CD4-positive, alpha-beta T cell treated with Interleukin-4 for 4 hours (primary cell): ENCODE measurements at regions not wholly inside any gene's neighbourhood (a gene's known extent, or its start where the extent isn't known, plus 50 kb on each side); places are given as distances from the start of the nearest gene placed in this dataset.

ENCODE experiments used
- DNase-seq: peaks from one replicate; pipeline ENCODE4 v3.0.0-alpha.2; 2020

DNA sequence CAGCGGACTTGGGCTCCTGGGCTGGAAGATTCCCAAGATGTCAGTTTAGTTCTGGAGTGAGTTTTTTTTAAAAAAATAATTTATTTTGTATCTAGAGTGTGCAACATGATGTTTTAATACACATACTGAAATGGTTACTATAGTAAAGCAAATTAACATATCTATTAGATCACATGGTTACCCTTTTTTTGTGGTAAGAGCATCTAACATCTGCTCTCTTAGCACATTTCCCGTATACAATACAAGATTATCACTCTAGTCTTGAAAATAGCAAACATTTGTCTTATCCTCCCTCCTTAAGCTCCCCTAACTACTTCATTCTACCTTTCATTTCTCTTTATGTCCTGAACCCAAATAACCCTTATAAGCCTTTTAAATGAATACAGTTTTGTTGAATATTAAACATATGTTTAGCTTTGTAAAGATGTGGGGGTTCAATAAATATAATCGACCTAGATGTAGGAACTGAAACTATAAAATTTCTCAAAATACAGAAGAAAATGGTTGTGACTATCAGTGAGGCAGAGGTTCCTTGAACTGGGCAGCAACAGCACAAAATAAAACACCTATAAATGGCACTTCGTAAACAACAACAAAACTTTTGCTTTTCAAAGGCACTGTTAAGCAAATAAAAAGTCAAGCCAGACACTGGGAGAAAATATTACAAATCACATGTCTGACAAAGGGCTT, 466.6 kb downstream of the FGF9 start:
- no peak for DNase-seq

DNA sequence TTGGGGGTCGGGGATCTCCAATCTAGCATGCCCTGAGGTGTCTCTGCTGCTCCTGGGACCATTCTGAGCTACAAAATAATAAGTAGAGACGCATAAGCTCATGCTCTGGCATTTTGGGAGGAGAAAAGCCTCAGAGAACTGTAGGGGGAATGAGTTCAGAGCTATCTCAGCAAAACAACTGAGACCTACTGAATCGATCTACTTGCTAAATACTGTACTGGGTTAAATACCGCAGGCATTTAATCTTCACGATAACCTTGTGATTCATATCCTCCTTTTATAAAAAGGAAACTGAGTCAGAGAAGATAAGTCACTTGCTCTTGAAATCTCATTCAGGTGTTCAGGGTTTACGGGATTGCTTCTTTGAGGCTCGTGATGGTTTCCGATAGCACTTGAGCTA, 468.1 kb downstream of the FGF9 start:
- no peak for DNase-seq

DNA sequence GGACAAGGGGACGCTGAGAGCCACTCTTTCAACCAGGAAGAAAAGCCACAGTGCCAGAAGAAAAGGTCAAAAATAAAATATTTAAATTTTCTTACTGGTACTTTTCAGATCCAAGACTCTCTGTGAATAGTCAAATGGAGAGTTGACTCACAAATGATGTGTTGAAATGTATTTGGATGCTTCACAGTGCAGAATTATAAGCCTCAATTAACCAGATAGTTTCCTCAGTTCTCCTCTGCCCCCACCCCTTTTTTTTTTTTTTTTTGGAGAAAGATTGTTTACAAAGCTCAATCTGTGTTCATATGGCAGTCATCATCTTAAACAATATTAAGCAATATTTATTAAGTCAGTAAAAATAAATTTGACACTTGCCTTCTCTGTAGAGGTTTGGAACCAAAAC, 470.8 kb downstream of the FGF9 start:
- no peak for DNase-seq

DNA sequence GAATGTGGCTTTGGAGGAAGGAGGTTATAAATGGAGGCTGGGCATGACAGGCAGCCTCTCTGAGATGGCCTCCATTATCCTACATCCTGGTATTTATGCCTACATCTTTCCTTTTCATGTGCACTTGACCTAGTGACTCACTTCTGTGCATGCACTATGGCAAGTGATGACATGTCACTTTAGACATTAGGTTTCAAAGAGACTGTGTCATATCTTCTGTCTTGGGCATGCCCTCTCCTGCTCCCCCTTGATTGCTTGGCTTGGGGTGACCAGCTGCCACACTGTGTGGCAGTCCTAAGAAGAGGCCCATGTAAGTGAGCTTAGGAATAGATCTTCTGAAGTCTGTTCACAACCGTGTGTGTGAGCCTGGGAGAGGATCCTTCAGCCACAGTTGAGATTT, 472.8 kb downstream of the FGF9 start:
- no peak for DNase-seq

DNA sequence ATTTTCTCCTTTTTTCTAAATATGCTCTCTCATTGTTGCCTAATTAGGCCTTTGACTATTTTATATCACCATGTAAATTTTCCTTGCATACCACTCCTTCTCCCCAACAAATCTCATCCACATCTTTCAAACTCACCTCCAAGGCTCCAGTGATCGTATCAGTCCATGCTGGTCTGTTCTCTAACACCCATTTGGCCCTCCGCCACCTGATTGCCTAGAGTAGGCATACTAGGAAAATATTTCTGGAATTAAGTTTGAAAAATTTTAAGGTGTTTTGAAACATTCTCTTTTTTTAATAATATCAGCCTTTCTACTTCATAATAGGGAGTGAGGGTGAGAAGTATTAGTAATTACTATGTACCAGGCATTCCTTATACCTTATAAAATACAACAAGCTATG, 473.9 kb downstream of the FGF9 start:
- no peak for DNase-seq

DNA sequence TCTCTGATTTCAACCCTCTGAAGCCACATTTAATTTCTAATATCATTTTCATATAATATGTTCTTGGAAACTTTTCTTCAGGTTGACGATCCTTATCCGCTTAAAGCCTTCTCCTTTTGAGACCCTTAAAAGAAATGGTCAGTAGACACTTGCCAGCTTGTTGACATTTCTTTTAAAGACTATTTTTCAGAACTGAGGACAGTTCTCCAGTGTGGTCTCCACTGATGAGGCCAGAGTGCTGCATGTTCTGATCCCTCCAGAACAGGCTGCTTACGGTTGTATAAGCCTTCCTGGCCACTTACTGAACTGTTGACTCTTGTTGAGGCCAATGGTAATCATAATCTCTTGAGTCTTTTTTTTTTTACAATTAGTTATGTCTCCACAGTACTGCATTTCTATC, 477.3 kb downstream of the FGF9 start:
- no peak for DNase-seq

DNA sequence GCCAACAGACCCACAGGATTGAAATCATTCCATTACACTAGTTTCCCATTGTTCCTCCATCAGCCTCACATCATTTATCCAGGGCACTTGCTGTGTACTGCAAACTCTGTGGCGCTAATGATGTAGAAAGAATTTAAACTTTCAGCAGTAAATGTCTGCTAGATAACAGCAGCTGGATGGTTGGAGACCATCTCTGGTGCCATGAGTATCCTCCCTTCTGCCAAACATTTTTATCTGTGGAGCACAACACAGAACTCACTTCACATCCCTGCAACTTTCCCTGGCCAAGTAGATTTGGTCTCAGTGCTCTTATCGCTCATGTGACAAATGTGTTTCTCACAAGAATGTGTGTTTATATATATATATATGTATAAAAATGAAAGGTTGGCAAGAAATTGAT, 481.9 kb downstream of the FGF9 start:
- DNase-seq: no peak

DNA sequence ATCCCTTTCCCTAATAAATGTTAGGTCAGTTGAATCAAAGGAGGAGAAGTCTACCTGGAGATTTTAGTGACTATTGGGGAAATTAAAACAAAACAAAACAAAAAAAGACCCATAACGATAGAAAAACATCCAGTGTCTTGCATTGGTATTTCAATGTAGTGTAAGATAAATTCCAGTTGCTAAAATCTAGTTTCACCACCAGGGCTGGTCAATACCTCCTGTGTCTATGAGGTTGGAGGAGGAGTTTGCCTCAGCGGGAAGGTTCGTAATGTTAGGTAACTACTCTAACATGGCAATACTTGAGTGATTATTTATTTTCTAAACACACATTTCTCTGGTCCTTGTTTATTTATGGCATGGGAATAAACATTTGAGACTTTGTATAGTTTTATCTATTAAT, 483.2 kb downstream of the FGF9 start:
- DNase-seq: no peak

DNA sequence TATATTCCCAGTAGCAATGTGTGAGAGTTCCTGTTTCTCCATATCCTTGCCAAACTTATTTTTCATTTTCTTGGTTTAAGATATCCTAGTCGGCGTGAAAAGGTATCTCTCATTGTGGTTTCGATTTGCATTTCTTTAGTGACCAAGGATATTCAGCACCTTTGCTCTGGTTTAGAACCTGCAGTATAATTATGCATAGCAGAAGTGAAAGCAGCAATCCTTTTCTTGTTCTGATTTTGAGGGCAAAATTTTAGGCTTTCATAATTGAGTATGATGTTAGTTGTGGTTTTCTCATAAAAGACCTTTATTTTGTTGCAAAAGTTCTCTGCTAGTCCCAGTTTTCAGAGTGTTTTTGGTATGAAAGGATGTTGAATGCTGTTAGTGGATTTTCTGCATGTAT, 491.0 kb downstream of the FGF9 start:
- peak; percentile 5 for DNase-seq

DNA sequence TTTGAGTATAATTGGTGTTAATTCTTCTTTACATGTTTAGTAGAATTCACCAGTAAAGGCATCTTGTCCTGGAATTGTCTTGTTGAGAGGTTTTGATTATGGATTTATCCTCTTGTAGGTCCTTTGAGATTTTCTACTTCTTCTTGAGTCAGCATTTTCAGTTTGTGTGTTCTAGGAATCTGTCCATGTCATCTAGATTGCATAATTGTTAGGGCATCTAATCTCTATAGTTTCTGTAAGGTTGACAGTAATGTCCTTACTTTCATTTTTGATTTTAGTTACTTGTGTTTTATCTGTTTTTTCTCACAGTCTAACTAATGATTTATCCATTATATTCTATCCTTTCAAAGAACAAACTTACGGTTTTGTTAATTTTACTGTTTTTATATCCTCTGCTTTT, 492.0 kb downstream of the FGF9 start:
- peak; percentile 6 for DNase-seq

DNA sequence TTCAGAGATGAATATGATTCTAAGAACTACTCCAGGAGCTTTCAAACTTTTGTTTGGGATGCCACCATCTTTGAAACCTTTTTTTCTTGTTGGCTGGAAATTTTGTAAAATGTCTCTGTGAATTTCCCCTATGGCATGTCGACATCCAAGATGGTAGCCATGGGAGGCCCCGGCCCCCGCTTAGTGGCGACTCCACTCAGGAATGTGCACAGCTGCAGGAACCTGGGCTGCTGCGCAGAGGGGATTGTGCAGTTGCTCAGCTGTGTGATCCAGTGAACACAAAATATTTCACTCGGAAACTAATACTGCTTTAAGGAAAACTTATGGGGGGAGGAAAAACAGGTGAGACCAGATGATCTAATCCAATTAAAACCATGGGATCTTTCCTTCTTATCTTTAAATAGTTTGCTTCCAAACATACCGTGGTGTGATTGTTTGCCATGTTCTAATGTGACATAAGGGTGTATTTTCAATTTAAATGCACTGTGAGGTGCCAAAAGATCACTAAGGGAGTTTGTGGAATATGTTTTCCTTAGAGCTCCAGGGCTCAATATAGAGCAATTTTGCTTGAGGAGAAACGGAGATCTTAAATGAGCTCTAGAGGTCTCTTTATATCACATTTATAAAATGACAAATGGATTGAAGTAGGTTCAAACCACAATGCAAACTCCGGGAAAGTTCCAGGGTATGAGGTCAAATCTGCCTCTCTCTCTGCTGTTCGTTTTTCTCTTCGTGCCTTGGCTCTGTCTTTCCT, 497.7 kb downstream of the FGF9 start:
- no peak for DNase-seq

DNA sequence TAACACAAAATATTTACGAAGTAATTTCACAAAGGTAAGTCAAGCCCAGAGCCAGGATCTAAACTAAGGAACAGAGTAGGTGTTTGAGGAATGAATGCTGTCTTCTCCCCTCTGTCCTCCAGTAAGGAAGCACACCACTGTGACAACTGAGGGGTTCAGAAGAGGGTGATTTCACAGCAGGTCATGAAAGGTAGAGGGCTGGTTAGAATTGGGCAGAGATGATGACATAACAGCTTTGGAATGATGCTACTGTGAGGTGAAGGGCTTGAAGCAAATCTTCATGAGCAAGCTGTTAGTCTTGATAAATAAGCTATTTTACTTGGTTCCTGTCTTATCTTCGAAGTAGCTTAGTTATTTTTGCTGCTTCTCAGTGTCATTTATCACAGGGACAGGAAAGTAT, 498.6 kb downstream of the FGF9 start:
- DNase-seq: no peak

DNA sequence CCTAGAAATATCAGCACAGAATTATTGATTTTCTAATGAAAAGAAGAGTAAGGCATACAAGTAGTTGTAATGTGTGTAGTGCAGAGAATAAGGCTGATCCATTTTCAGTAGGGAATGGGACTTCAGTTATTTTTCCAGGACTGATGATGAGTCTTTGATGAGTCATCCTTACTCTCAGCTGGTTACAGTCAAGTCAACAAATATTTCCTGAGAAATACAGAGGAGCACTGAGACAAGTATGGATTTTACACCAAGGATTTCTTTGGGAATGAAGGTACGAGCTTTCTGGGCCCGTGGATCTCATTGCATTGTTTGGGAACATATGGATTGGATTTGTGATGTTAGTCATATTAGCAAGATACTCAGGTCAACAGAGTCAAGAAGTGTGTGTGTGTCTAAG, 502.7 kb downstream of the FGF9 start:
- DNase-seq: no peak

DNA sequence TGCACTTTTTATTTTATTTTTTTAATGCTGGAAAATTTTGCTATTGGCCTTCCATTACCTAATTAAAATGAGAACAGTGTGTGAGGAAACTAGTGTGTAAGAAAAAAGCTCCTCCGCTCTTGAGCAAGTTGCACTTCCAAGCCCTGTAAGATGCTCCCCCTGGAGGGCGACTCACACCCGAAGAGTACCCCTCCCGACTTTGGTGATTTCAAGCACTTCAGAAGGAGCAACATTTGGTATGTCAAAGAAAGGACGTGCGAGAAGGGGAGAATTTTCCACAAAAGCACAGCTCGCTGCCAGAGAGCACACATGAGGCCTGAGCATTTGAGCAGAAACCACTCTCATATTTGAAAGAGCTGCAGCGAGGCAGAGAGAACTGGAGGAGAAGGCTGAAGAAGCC, 504.4 kb downstream of the FGF9 start:
- DNase-seq: no peak

DNA sequence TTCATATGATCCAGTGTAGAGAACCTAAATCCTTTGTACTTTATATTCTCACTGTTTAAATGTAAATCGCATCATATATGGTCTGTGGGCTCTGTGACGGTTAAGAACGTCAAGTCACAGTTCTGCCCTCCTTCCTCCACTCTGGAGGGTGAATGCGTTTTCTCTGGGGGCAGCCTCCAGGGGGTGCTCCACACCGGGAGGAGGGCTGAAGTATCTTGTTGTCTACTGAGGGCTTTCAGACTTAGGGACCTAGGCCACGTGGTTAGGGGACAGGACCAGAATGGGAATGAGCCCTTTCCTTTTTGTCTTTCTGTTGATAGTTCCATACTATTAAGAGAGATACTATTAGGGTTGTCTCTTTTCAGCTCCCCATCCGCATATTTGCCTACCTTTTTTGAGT, 504.9 kb downstream of the FGF9 start:
- no peak for DNase-seq

DNA sequence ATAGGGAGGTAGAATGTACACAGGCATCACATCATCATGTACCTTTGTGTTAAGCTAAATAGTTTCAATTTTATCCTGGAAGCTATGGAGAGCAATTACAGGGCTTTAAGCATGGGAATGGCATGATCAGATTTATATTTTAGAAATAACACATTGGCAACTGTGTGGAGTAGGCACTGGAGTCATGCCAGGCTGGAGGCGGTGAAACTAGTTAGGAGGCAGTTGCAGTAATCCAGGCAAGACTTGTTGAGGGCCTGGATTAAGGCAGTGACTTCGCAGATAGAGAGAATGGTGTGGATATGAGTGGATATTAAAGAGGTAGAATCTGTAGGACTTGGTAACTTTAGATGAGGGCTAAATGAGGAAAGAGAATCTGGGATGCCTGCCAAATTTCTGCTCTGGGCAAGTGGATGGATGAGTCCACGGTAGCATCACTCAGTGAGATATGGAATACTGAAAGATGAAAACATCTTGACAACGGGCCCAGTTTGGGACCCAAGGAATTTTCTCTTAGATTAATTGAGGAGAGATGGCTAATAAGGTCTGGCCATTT, 506.2 kb downstream of the FGF9 start:
- no peak for DNase-seq

DNA sequence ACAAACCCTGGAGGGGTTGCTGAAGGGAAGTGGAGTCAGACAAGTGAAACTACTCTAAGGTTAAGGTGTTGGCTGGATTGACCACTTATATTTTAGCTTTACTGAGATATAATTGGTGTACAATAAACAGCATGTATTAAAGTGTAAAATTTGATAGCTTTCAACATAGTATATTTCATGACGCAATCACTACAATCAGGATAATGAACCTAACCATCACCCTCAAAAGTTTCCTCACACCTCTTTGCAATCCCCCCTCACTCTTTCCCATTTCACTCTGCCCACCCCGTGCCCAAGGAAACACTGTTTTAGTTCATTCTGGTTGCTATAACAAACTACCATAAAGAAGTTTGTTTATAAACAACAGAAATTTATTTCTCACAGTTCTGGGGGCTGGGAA, 508.0 kb downstream of the FGF9 start:
- DNase-seq: no peak

DNA sequence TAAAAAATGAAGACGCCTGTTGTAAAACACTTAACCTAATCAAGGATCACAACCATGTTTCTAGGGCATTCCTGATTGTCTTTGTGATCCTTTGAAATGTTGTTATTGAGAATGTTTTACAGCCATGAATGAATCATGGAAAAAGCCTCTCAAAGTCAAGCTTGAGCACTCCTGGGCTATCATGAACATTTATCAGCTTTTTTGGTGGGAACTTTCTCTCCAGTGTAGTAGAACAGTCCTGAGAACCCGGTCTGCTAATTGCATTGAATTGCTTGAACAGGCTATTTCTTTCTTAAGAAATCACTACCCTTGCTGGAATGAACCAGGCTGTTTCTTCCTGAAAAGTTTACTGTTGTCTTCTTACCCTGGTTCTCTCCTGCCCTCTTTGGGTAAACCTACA, 516.5 kb downstream of the FGF9 start:
- no peak for DNase-seq

DNA sequence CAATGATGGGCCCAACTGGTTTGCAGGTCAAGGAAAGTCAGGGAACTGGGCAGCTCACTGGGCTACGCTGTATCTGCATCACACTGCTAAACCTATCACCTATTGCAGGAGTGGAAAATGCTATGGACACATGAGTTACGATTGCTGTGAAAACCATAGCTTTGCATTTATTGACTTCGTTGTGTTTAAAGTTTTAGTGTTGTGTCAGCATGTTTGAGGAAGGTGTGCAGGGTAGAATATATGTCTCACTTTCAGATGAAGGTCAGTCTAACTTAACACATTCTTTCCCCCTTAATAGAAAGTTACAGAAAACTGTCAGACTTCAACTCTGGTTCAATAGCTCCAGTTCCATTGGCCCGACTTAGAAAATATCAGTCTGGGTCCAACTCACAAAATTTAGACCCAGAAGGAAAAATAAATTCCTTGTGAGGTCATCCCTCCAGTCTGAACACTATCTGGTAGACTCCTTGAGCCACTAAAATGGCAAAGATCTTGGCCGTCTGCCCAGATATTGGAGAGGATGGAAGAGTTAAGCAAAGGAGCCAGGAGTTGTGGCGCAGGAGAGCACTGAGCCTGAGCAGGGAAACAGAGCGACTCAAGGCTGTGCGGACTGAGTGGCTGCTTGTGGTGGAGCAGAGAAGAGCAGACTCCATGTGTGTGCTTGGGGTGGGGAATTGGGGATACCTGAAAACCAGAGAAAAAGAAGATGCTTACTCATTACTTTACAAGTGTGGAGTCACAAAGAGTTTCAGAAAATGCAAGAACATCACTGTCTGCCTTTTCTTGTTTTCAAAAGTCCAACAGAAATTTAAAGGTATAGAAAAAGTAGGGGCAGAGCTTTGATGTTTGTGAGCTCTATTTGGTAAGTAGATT, 518.5 kb downstream of the FGF9 start:
- DNase-seq: no peak

DNA sequence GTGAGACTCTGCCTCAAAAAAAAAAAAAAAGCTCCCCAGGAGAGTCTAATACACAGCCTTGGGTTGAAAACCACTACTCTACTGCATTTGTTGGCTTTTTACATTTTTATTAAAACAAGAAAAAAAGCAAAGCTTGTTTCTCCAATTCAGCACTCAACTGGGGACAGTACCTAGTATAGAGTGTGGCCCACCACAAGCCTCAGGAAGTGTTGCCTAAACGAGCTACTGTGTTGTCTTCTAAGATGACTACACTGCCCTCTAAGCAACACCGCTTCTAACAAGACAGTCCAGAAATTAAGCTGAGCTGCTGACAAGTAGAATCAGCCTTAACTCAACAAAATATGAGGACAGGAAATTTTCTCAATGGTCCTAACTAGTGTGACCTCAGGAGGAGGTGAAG, 522.2 kb downstream of the FGF9 start:
- DNase-seq: no peak

DNA sequence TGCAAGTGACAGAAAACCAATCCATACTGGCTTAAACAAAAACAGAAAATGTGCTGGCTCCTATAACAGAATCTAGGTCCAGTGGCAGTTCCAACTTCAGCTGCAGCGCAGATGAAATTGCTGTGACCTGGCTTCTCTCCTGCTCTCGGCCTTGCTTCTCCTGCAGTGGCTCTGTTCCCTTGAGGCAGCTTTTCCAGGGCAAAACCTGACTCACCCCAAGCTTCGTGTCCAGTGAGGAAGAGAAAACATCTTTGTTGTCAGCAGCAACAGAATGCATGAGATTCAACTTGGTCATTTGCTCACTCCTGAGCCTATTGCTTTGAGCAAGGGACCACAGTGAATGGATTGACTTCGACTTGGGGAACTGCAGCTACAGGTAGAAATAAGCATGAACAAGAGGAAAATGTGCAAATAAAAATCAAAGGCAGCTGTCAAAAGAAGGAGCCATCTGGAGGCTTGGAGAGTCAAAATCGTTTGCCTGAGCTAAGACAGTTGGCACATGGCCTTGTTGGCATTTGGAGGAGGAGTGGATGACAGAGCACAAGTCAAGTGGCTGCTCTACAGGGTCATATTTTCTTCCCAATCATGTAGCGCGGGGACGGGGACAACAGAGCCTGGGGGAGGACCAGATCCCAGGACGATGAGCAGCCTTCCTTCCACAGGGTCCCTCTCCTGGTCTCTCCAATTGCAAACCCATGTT, 523.4 kb downstream of the FGF9 start:
- no peak for DNase-seq

DNA sequence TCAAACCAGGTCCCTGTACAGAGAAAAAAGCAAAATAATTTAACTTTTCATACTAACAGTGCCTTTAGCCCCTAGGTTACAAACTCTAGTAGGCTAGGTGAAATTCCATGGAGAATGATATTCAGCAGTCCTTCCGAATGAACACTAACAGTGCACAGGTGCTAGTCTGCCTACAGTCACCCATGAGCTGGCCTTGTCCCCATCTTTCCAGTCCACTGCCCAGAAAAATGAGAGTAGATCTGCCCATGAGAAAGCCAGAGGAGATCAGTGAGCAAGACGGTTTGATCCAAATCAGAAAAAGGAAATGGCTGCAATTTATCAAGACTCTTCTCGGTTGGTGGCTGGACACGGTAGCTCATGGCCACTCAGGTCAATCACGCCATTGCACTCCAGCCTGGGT, 524.9 kb downstream of the FGF9 start:
- DNase-seq: no peak

DNA sequence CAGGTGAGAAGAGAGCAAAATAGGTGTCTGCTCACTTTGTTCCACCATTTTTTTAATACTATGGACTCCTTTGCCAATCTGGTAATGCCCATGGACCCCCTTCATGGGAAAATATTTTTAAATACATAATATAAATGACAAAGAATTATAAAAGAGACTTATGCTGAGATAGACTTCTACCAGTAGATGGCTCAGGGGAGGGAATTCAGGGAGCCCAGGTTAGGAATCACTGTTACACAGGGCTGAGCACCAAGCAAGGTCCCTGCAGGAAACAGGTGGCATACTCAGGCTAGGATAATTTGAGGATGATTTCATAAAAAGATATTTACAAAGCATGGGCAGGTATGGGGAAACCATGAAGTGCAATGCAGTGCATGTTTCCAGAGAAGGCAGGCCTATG, 525.9 kb downstream of the FGF9 start:
- DNase-seq: no peak
